CD1c-positive myeloid dendritic cell (primary cell): ENCODE measurements at regions not wholly inside any gene's neighbourhood (a gene's known extent, or its start where the extent isn't known, plus 50 kb on each side); places are given as distances from the start of the nearest gene placed in this dataset.

Source experiments
- DNase-seq: peaks from one replicate; pipeline ENCODE4 v3.0.0-alpha.2; 2016; ENCODE audit errors: extremely low spot score

GRCh38 chr19:29292562-29292961 is 79.6 kb upstream of the UQCRFS1 start:
- DNase-seq, result no peak

DNA sequence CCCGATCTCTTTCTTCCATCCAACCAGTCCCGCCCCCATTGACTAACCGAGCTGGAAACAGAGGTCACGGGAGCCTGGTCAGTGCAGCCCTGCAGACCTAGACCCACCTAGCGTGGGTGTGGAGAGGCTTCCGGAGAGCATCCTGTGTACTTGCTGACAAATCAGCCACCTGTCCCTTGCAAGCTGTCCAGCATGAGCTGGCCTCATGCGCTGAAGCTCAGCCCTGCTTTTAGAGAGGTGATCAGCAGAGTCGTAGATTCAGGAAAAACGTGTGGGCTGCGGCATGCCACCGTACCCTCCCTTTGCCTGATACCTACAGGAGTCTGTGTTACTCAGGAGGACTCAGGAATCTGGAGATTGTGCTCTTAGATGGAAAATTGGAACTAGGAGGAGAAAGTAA is 80.3 kb upstream of the UQCRFS1 start:
- no peak for DNase-seq

DNA sequence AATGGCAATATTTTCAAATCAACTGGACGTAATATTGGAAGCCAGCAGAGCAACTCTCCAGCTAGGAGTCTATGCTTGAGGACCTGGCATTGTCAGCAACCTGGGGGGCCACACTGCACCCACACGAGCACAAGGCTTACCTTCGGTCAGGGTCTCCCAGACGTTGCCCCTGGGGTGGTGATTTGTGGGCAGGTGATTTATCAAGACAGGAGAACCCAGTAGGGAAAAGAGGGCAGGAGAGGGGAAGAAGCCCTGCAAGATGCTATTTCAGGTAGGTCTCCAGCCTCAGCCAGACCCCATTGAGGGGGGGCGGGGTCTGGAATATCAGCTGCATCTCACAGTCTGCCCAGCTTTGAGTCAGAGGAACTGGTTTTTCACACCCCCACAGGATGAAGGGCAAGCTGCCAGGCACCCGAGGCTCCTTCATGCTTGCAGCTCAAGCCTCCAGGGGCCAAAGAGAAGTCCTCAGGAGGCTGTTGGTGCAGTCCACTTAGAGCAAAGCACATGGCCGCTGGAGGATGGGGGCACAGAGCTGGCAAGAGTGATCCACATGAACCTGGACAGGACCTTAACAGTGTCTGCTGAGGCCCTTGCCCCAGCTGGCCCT is 80.9 kb upstream of the UQCRFS1 start:
- DNase-seq, result no peak

GRCh38 chr19:29294343-29294811 is 81.4 kb upstream of the UQCRFS1 start:
- no peak for DNase-seq

DNA sequence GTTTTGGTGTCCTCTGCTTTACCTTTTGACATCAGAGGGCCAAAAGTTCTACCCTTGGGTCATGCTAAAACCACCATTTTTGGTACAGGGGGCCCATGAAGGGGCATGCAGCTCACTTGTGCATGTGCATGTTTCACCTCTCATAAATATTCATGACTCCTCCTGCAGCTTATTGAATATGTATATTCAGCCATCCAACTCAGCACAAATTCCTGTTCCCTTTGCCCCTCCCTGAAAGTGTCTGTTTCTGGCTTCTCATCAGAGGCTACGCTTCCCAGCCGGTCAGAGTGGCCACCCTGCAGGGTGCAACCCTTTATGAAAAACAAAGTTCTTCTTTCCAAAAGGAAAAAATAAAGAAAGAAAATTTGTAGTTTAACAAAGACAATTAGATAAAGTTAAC is 82.3 kb upstream of the UQCRFS1 start:
- DNase-seq, result no peak

DNA sequence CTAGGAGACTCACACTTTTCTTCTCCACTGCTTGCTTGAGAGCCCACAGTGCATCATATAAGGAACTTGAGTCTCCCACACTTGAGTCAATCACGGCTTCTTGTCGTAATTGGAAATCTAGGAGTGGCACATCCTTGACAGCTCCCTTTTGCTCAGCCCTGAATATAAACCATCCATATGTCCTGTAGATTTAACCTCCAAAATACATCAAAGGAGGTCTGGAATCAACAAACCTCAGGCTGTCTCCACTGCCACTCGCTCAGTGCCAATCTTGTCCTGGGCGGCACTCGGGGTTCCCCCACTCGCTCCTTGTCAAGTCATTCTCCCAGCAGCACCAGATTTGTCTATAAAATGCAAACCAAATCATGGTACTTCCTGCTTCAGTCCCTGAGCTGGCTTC is 84.4 kb upstream of the UQCRFS1 start:
- no peak for DNase-seq

DNA sequence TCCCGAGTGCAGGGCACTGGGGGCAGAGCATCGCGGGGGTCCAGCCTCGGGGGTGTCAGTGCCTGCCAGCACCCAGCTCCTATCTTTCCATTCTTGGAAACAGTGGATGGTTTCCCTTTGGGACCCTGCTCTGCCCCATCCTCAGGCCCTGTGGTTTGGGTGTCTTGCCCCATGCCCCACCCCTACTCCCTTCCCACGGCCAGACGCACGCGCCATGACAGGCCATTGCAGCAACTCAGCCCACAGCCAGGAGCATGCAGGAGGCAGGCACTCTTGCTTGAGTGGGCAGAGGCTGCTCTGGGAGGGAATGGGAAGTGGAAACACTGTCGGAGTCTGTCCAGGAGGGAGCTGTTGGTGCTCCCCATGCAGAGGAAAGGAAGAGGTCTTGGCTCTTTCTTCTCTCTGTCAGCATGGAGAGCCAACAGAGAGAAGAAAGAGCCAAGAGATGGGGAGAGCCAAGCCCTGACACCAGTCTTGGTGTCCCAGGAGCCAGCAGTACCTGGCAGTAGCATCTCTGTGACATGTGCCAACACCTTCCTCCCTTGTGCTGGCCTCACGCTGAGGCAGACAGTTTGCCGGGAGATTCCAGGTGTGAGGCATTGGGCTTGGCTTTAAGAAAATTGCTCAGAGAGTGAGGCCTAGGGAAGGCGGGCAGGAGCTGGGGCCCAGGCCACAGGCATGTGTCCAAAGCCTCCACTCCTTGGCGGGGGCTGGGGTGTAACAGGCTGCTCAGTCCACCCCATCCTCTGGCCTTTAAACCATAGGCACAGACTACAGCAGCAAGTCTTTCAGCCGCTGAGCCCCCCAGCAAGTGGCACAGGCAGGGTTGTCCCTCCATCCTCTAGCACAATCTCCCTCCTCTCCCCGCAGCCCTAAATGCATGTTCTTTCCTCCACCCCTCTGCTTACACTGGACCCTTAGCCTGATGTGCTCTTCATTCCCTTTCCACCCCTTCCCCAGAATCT is 86.7 kb upstream of the UQCRFS1 start:
- no peak for DNase-seq

DNA sequence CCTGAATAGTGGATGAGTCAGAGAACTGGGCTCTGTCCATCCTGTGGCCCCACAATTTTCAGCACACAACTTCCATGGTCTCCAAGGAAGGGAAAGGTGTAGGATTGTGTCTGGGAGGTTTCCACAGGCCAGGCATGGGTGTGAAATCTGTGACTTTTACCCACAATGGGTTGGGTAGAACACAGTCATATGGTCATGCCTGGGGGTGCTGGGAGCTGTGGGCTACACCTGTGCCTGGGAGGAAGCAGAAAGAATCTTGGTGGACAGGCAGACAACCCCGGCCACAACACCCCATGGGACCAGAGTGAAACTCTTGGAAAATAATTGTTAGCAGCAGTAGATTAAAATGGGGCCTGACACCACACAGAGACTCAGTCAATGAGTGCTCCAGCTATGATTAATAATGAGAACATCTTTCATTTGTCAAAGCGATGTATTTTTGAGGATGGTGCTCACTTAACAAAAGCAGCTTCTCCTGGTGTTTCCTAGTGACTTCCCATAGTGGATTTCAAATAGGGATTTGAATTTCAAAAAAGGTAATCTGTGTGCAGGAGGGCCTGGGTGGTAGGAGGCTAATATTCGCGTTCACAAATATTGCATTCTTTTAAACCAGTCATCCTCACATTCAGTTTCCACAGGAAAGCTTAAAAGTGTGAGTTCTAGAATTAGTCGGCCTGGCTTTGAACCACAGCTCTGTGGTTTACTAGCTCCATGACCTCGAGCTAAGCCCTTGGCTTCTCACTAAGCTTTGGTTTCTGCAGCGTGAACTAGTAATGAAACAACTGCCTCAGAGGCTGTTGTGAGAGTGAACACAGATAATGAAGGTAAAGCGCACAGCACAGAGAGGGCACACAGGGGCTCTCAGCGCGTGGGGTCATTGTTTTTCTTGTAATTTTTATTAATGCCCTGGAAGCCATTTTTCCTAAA is 89.3 kb upstream of the UQCRFS1 start:
- DNase-seq, result no peak

- DNase-seq, result no peak
Measured at GRCh38 chr19:29303069-29303718, 90.2 kb upstream of the UQCRFS1 start.

DNA sequence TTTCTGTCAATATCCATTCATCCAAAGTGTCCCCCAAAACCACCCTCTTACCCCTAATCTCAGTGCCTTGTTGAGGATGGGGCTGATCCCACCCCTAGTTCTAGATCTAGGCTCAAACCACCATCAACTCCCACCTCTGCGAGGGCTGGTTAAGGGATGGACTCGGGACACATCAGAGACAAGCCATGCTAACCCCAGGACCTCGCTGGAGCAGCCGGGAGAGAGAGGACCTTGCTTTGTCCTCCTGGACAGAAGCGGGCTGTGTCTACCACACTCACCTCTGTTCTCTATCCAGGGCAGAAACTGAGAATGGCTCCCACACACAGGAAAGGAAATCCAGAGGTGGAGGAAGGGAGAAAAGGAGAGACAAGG is 90.8 kb upstream of the UQCRFS1 start:
- DNase-seq, result no peak

DNA sequence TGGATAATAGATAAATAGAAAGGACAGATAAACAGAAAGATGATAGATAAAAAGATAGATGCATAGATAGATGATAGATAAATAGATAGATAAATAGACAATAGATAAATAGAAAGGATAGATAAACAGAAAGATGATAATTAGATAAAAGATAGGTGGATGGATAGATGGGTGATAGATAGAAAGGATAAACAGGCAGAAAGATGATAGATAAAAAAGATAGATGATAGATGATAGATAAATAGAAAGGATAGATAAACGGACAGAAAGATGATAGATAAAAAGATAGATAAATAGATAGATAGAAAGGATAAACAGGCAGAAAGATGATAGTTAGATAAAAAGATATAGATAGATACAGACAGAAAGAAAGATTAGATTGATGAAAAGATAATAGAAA is 92.3 kb upstream of the UQCRFS1 start:
- no peak for DNase-seq

GRCh38 chr19:29308977-29309590 is 96.1 kb upstream of the UQCRFS1 start:
- no peak for DNase-seq

GRCh38 chr19:29309637-29310036 is 96.7 kb upstream of the UQCRFS1 start:
- DNase-seq, result no peak

DNA sequence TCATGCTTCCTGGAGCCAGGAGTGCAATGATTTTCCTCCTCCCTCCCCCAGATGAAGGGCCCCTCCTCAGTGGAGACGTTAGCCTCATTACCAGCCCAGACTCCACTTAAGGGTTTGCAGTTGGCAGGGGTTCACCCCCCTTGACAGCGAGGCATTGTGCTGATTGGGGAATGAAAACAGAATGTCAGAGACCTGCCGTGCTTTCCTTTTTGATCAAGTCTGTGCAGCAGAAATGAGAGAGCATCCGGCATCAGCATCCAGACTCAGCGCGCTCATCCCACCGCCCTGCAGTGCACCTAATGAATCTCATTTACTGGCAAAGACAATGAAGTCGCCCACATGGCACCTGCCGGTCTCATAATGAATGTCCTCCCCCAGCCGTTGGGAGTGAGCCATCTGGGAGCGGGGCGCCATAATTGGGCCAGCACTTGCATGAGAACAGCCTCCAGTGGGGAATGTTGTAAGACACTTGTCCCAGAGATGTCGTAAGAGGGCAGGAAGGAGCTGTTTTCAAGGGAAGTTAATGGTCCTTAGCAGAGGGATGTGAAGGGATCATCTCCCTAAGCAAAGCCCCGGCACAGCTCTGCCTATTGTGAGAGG is 98.3 kb upstream of the UQCRFS1 start:
- DNase-seq, result no peak

DNA sequence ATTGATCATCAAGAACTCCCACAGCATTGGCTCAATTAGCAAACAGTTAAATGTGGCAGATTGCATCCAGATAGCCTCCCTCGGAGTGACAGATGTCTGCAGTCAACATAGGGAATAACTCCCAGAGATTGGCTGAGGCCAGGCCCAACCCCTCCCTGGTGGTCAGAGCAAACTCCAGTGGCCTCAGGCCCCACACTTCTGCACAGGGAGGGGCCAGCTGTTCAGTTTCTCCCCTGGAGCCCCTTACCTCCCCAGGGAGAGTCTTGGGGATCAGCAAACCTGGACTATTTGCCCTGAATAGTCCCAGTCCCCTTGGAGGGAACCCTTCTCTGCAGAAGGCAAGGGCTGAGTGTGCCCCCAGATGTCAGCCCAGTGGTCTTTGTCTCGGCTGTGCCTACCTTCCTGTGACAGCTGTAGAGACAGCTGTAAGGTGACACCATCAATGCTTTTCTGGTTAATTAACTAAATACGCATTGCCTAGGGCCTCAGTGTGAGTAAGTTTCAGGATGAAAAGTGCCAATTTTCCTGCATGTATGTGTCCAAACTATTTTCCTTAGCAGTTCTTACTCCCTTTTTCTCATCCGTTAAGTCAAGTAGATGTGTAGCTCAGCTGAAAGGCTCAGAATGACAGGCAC is 102.7 kb upstream of the UQCRFS1 start:
- DNase-seq, result no peak

DNA sequence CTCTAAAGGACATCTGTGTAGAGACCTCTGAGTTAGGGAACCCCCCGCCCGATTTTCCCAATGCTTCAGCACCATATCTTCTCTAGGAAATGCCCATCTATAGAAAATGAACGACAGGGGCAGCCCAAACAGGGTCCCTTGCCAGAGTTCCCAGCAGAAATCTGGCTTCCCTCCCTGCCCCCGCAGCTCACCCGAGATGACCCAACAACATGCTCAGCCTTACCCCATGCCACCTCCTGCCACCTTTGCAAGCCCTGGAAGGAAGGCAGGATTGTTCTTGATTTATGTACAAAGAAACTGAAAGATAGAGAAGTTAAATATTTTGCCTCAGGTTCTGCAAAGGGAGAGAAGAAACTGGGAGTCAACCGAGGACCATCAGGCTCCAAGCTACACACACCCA is 105.6 kb upstream of the UQCRFS1 start:
- no peak for DNase-seq

DNA sequence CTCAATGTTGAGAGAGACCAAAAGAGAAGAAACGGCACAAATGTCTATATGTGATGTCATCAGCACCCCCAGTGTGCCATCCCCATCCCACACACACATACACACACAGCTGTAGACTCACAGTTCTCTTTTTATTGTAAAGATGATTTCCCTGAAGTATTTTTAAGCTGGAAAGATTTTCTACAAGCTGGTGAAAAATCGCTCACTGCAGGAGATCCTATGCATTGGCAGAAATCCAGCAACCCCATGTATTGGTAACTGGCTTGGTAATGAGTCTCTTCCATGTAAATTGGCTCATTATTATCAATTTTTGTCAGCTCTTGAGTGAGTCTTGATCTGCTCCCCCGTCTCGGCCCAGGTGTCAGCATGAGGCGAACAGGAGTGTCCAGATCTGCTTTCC is 107.1 kb upstream of the UQCRFS1 start:
- no peak for DNase-seq

DNA sequence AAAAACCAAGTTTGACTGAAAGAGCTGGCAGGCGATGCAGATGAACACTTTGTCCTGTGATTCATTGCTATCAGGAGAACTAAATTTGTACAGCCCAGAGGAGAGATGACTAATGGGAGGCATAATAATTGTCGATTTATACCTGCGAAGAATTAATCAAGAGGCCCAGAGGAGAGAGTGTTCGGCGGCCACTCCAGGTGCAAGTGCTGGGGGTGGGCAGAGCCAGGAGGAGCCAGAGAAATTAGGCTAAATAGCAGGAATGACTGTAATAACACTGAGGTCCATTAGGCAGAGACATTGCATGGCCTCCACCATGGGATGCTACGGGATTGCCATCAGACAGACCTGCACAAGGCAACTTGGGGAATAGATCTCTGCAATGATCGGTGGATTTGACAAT is 107.7 kb upstream of the UQCRFS1 start:
- no peak for DNase-seq

GRCh38 chr19:29321116-29321515 is 108.2 kb upstream of the UQCRFS1 start:
- DNase-seq, result no peak

DNA sequence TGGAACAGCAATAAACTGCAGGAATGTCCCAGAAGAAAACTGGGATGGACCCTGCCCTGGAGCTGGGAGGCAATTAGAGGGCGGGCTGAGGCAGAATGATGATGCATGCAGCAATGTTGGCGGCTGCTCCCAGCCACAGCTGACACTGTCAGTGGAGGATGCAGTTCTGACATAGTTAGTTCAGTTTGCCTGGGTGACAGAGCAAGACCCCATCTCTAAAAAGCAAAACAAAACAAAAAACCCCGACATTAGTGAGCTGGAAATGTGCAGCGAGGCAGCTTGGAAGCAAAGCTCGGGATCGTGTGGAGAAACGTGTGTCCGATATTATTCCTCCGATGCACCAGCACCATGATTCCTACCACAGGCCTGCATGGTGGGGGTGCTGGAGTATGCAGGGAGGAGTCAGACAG is 110.1 kb upstream of the UQCRFS1 start:
- no peak for DNase-seq
